Breast epithelium (tissue), 4 donors: ENCODE measurements at regions not wholly inside any gene's neighbourhood (a gene's known extent, or its start where the extent isn't known, plus 50 kb on each side); places are given as distances from the start of the nearest gene placed in this dataset.
"Not testable (repeated sequence)": the region's sequence is repeated elsewhere in the genome, so short reads cannot be mapped to it uniquely, and the experiment has no call there.

Experiments
- DNase-seq, 2 donors: peaks; one replicate each; pipeline ENCODE4 v3.0.0-alpha.2; 2019; ENCODE audit warnings: low spot score in 2 of 2
- H3K27ac ChIP-seq, 2 donors: fragments of 200-600 bp; sonication (generic) in 1 of 2; one replicate each; pipeline ENCODE4 v1.5.1; 2016 to 2019; ENCODE audit warnings: mild to moderate bottlenecking in 1 of 2
- H3K27me3 ChIP-seq, 2 donors: fragments of 200-600 bp; sonication (generic) in 1 of 2; one replicate each; pipeline versions ENCODE4 v1.5.1 to v1.6.0; 2017 to 2019; ENCODE audit warnings: control low read depth in 1 of 2, mild to moderate bottlenecking in 1 of 2
- H3K36me3 ChIP-seq: fragments of 200-600 bp; one replicate; pipeline ENCODE4 v1.5.1; 2019
- H3K4me1 ChIP-seq, 2 donors: fragments of 200-600 bp; sonication (generic); one replicate each; pipeline ENCODE4 v1.5.1; 2016 to 2019; ENCODE audit warnings: control low read depth in 1 of 2
- H3K4me3 ChIP-seq, 3 donors: fragments of 200-600 bp; sonication (generic); 1 replicate in 2 of 3; 2 replicates in 1 of 3; pipeline ENCODE4 v1.5.1; 2016 to 2019; ENCODE audit warnings: mild to moderate bottlenecking in 3 of 3, moderate library complexity in 2 of 3
- H3K9me3 ChIP-seq, 2 donors: fragments of 200-600 bp; sonication (generic) in 1 of 2; one replicate each; pipeline ENCODE4 v1.5.1; 2016 to 2019; ENCODE audit warnings: control low read depth in 1 of 2
- POLR2A ChIP-seq: fragments of 450-650 bp; IDR thresholded peaks from one replicate; pipeline ENCODE4 v1.6.1; 2016; ENCODE audit warnings: antibody characterized with exemption, mild to moderate bottlenecking, moderate library complexity
- POLR2AphosphoS5 ChIP-seq, 3 donors: sonication (generic); formaldehyde crosslinking; IDR thresholded peaks; one replicate each; pipeline ENCODE4 v1.6.1; 2017; ENCODE audit warnings: antibody characterized with exemption in 3 of 3
- intact Hi-C: fragments of 100-400 bp; cut with DNase I; formaldehyde crosslinking; loops from one replicate; pipeline ENCODE4 v1.15.1; 2023; ENCODE audit warnings: low total_unique reads
- TF ChIP-seq, protein P1 (sequence below), 3 donors: fragments of 450-650 bp; IDR thresholded peaks; one replicate each; pipeline ENCODE4 v1.5.1; 2016 to 2017; ENCODE audit warnings: antibody characterized with exemption in 3 of 3, mild to moderate bottlenecking in 3 of 3, moderate library complexity in 3 of 3

DNA sequence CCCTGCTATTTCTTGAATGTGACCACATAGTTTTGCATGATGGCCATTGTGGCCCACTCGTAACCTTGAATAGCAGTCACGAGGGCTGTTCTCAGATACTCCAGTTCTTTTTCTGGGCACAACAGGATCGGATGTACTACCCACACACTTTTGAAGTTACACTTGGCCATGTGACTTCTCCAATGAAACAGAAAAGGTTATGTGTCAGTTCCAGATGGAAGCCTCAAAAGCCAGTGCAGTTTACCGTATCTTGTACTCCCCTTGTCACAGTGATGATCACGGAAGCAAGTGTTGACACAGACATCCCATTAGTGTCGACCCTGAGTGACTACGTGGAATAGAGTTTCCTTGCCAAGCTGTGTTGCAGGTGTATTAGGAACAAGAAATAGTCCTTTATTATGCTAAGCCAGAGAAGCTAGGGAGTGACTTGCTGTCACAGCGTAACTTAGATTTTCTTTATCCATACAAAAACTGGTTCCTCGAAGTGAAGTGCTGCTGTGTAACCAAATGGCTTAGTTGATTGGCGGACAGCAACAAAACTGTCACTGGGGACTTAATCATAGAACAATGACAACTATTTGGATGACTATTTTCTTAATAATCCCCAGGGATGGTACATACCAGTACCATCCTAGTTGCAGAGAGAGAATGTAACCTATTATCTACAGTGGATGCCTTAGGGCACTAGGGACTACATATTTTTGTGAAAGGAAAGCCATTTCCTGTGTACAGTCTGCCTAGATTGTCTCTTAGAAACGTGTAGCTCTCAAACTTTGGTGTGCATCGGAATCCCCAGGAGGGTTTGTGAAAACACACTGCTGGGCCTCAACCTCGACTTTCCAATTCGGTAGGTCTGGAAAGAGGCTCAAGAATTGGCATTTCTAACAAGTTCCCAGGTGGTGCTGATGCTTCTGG lies 90.1 kb upstream of the DMRT1 start:
- Histone ChIP-seq H3K36me3 (no peaks in the 10 kb centered on the region), H3K4me1 (peaks cover 3 to 10% of the 10 kb centered on the region in 2 donors), H3K4me3 (no peak overlapping the region), H3K27ac (peak overlapping the region; percentile 75 to 77), H3K27me3 (no peaks in the 10 kb centered on the region), H3K9me3 (no peaks in the 10 kb centered on the region)
- TF ChIP-seq POLR2A (no peak), POLR2AphosphoS5 (IDR thresholded peaks at IDR 0.05) (peak in 1 of 3 donors; percentile 11)
- no peak for DNase-seq
- intact Hi-C loops: loop anchor here (10.0 kb wide), 1 partner anchor 57 kb away; no protein-coding TSS in a partner anchor

DNA sequence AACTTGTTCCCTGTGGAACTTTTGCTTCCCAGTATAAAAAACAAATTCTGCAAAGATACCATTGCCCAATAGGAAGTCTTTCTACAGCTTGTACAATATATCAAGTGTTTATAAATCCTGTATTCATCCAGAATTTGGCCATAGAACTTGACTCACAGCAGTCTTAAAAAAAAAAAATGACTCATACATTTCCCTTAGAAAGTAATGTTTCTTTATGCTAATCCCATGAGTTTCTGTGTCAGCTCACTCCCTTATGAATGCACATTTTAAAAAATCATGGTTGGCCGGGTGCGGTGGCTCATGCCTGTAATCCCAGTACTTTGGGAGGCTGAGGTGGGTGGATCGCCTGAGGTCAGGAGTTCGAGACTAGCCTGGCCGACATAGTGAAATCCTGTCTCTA lies 89.3 kb upstream of the DMRT1 start:
- TF ChIP-seq, protein P1, sequence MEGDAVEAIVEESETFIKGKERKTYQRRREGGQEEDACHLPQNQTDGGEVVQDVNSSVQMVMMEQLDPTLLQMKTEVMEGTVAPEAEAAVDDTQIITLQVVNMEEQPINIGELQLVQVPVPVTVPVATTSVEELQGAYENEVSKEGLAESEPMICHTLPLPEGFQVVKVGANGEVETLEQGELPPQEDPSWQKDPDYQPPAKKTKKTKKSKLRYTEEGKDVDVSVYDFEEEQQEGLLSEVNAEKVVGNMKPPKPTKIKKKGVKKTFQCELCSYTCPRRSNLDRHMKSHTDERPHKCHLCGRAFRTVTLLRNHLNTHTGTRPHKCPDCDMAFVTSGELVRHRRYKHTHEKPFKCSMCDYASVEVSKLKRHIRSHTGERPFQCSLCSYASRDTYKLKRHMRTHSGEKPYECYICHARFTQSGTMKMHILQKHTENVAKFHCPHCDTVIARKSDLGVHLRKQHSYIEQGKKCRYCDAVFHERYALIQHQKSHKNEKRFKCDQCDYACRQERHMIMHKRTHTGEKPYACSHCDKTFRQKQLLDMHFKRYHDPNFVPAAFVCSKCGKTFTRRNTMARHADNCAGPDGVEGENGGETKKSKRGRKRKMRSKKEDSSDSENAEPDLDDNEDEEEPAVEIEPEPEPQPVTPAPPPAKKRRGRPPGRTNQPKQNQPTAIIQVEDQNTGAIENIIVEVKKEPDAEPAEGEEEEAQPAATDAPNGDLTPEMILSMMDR (IDR thresholded peaks at IDR 0.05): no peak
- TF ChIP-seq POLR2A: no peak
- TF ChIP-seq POLR2AphosphoS5 (IDR thresholded peaks at IDR 0.05): no peak
- DNase-seq: no peak
- Histone ChIP-seq H3K36me3 (no peaks in the 10 kb centered on the region), H3K4me1 (peaks cover 3 to 10% of the 10 kb centered on the region in 2 donors), H3K27ac (peak overlapping the region; percentile 75 to 77), H3K9me3 (no peaks in the 10 kb centered on the region), H3K4me3 (no peak overlapping the region), H3K27me3 (no peaks in the 10 kb centered on the region)
- intact Hi-C loops: loop anchor here (10.0 kb wide), 1 partner anchor 57 kb away; no protein-coding TSS in a partner anchor

DNA sequence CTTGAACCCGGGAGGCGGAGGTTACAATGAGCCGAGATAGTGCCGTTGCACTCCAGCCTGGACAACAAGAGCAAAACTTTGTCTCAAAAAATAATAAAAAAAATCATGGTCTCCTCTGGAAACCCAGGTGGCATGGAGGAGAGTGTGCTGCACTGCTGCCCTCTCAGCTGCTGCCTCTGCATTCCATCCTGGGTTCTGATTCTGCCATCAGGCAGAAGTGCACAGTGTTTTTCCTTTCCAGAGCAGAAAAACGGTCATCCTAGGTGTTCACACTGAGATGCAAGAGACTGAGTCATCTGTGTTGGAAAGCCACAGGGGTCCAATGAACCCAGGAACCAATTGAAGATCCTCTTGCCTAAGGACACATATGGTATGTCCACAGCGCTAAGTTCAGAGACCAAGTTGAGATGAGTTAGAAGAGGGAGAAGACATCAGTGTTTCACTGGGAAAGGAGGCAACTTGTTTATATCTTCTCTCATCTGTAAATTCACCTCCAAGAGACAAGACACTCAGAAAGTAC lies 88.8 kb upstream of the DMRT1 start:
- H3K4me3 ChIP-seq: no peak overlapping the region
- intact Hi-C loops: loop anchor here (10.0 kb wide), 1 partner anchor 58 kb away; no protein-coding TSS in a partner anchor
- peak overlapping the region; percentile 21 to 23 for H3K27ac ChIP-seq
- no peaks in the 10 kb centered on the region for H3K27me3 ChIP-seq
- H3K4me1 ChIP-seq: peaks cover 3 to 10% of the 10 kb centered on the region in 2 donors
- TF ChIP-seq POLR2AphosphoS5 (IDR thresholded peaks at IDR 0.05) (no peak), POLR2A (no peak)
- TF ChIP-seq, protein P1 (IDR thresholded peaks at IDR 0.05): no peak
- DNase-seq: no peak
- no peaks in the 10 kb centered on the region for H3K36me3 ChIP-seq
- H3K9me3 ChIP-seq: no peaks in the 10 kb centered on the region

DNA sequence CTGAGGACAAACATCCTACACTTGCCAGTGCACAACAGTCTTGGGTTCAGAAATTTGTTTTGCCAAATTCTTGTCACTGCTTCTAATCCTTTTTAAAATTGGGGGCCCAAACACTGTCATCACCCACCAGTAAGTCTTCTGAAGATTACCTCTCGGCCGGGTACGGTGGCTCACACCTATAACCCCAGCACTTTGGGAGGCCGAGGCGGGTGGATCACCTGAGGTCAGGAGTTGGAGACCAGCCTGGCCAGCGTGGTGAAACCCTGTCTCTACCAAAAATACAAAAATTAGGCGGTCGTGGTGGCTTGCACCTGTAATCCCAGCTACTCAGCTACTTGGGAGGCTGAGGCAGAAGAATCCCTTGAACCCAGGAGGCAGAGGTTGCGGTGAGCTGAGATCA lies 87.8 kb upstream of the DMRT1 start:
- not testable (repeated sequence) for DNase-seq, H3K27ac ChIP-seq, H3K4me3 ChIP-seq, H3K9me3 ChIP-seq, H3K36me3 ChIP-seq, H3K27me3 ChIP-seq
- peaks cover 3 to 10% of the 10 kb centered on the region in 2 donors for H3K4me1 ChIP-seq
- intact Hi-C loops: loop anchor here (10.0 kb wide), 1 partner anchor 59 kb away; no protein-coding TSS in a partner anchor

DNA sequence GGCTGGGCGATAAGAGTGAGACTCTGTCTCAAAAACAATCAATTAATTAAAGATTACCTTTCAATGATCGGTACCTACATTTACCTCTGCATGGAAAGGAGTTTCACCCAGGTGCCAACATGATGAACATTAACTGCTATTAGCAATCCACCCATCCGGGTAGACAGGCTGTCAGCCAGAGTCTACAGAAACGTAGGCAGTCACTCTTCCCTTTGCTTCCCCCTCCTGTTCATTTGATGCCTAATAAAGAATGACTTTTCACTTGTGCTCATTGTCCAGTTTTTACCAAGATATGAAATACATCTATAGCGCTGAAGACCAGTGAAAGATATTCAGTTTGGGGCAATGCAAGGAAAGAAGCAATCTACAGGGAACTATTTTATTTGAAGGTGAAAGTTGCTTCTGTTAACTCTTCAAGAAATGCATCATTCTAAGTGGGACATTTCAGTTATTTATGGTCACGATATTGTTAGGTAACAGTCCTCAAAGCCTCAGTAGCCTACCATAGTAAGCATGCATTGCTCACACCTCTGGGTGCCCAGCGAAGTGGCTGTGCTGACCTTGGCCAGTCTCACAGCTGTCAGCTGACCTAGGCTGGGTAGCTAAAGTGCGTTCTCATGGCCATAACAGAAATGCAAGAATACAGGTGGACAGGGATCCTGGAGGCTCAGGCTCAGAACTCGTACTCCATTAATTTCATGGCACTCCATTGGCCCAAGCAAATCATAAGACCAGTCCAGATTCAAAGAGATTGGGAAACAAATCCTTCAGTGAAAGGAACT lies 87.2 kb upstream of the DMRT1 start:
- TF ChIP-seq POLR2AphosphoS5 (IDR thresholded peaks at IDR 0.05): no peak
- TF ChIP-seq, protein P1 (IDR thresholded peaks at IDR 0.05): no peak
- no peak for TF ChIP-seq POLR2A
- intact Hi-C loops: loop anchor here (10.0 kb wide), 1 partner anchor 60 kb away; no protein-coding TSS in a partner anchor

More for the DNA sequence above, 87.2 kb upstream of the DMRT1 start:
- H3K4me3 ChIP-seq: no peak overlapping the region
- H3K9me3 ChIP-seq: no peaks in the 10 kb centered on the region
- no peak overlapping the region for H3K27ac ChIP-seq
- peaks cover 3 to 10% of the 10 kb centered on the region in 2 donors for H3K4me1 ChIP-seq
- H3K27me3 ChIP-seq: no peaks in the 10 kb centered on the region
- H3K36me3 ChIP-seq: no peaks in the 10 kb centered on the region
- no peak for DNase-seq
